ENCODE measurements at regions not wholly inside any gene's neighbourhood (a gene's known extent, or its start where the extent isn't known, plus 50 kb on each side); places are given as distances from the start of the nearest gene placed in this dataset.

DNA sequence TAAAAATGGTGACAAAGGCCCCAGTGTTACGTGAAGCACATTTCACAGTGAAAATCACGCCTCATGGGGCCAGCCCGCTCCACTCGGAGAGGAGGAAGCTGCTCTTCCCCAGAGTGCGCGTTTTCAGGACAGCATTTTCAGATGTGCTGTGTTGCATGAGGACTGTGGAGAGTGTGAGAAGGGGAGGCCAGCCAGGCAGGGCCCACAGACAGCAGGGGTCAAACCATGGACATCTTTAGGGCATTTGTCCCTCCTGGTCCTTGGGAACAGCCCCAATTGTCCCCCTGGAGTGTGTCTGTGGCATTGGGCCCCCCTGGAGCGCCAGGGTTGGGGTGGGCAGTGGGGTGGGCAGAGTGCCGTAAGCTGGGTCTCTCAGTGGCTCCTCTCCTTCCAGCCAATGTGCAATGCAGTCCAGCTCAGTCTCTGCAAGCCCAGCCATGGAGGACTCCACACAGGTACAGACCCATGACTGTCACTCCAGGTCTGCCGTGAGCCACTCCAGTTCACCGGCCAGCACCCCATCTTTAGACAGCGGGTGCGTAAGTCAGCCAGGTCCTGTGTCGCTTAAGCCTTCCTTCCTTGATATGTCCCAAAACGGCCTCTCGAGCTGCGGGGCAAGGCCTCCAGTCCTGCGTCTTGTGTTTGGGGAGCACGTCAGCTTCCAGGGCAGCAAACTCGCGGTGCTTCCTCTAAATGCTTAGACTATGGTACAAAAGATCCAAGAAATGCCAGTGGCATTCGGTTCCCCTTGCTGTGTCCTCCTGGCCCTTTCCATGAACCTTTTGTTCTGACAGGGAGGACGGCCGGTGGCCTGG lies 159.3 kb upstream of the AFDN start:
- no peak for TF ChIP-seq JUN (IDR thresholded peaks at IDR 0.05)
- TF ChIP-seq, protein P1, sequence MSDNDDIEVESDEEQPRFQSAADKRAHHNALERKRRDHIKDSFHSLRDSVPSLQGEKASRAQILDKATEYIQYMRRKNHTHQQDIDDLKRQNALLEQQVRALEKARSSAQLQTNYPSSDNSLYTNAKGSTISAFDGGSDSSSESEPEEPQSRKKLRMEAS (IDR thresholded peaks at IDR 0.05): no peak
- no peak for TF ChIP-seq HDAC2 (IDR thresholded peaks at IDR 0.05)
- TF ChIP-seq, protein P2, sequence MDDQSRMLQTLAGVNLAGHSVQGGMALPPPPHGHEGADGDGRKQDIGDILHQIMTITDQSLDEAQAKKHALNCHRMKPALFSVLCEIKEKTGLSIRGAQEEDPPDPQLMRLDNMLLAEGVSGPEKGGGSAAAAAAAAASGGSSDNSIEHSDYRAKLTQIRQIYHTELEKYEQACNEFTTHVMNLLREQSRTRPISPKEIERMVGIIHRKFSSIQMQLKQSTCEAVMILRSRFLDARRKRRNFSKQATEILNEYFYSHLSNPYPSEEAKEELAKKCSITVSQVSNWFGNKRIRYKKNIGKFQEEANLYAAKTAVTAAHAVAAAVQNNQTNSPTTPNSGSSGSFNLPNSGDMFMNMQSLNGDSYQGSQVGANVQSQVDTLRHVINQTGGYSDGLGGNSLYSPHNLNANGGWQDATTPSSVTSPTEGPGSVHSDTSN (IDR thresholded peaks at IDR 0.05): no peak
- TF ChIP-seq TP53 (CRISPR knock-in tag; IDR thresholded peaks at IDR 0.05): no peak
- TF ChIP-seq SREBF2 (IDR thresholded peaks at IDR 0.05): no peak
- no peak for TF ChIP-seq ZFP36 (IDR thresholded peaks at IDR 0.05; ENCODE audit: borderline replicate concordance, partially characterized antibody)
- TF ChIP-seq MAZ (IDR thresholded peaks at IDR 0.05; ENCODE audit: borderline replicate concordance, low read depth, low read length): no peak
- TF ChIP-seq, protein P3, sequence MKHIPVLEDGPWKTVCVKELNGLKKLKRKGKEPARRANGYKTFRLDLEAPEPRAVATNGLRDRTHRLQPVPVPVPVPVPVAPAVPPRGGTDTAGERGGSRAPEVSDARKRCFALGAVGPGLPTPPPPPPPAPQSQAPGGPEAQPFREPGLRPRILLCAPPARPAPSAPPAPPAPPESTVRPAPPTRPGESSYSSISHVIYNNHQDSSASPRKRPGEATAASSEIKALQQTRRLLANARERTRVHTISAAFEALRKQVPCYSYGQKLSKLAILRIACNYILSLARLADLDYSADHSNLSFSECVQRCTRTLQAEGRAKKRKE (CRISPR knock-in tag; IDR thresholded peaks at IDR 0.05; ENCODE audit: low read depth): no peak
- TF ChIP-seq, protein P4, sequence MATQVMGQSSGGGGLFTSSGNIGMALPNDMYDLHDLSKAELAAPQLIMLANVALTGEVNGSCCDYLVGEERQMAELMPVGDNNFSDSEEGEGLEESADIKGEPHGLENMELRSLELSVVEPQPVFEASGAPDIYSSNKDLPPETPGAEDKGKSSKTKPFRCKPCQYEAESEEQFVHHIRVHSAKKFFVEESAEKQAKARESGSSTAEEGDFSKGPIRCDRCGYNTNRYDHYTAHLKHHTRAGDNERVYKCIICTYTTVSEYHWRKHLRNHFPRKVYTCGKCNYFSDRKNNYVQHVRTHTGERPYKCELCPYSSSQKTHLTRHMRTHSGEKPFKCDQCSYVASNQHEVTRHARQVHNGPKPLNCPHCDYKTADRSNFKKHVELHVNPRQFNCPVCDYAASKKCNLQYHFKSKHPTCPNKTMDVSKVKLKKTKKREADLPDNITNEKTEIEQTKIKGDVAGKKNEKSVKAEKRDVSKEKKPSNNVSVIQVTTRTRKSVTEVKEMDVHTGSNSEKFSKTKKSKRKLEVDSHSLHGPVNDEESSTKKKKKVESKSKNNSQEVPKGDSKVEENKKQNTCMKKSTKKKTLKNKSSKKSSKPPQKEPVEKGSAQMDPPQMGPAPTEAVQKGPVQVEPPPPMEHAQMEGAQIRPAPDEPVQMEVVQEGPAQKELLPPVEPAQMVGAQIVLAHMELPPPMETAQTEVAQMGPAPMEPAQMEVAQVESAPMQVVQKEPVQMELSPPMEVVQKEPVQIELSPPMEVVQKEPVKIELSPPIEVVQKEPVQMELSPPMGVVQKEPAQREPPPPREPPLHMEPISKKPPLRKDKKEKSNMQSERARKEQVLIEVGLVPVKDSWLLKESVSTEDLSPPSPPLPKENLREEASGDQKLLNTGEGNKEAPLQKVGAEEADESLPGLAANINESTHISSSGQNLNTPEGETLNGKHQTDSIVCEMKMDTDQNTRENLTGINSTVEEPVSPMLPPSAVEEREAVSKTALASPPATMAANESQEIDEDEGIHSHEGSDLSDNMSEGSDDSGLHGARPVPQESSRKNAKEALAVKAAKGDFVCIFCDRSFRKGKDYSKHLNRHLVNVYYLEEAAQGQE (IDR thresholded peaks at IDR 0.05): no peak
- no peak for TF ChIP-seq KDM5A (IDR thresholded peaks at IDR 0.05)
- Histone ChIP-seq H3K27ac (no peak overlapping the region), H3K4me2 (no peak overlapping the region), H3K9me3 (no peaks in the 10 kb centered on the region), H3K4me1 (no peaks in the 10 kb centered on the region), H3K4me3 (no peak overlapping the region)
- ChIA-PET CTCF (no interaction called here), POLR2A (no interaction called here)
- DNase-seq (ENCODE audit: low read depth in 1 of 2, low spot score in 1 of 2): no peak
- ATAC-seq: no peak
- FAIRE-seq: no peak
- WGBS (ENCODE audit: missing lambda C conversion rate): 63% methylated on average over 12 of the region's 23 CpGs

DNA sequence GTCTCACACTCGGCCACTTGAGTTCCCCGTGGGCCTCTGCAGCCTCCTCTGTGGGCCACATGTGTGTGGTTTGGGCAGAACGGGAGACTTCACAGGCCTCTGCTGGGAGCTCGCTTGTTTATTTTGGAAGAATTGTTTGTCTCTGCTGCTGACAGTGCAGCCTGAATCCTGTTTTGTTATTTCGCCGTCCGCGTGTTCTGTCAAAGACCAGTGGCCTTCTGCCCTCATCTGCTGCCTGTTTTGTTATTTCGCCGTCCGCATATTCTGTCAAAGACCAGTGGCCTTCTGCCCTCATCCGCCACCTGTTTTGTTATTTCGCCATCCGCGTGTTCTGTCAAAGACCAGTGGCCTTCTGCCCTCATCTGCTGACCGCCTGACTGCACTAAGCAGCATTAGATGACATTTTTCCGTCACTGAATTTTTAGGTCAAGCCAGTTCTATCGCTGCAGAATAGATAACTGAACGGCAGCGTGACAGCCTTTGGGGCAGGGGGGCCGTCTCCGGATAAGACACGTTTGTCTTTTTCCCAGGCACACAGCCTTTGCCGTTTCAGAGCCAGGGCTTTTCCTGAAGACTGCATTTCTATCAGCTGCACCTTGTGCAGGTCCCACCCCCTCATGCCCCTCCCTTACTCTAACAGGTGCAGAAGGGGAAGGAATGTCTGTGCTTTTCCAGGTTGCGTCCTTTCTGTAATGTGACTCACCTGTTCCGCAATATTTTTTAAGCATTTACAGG lies 158.5 kb upstream of the AFDN start:
- FAIRE-seq (no peak), DNase-seq (ENCODE audit: low read depth in 1 of 2, low spot score in 1 of 2) (no peak), ATAC-seq (no peak)
- Histone ChIP-seq H3K4me2 (no peak overlapping the region), H3K9me3 (no peaks in the 10 kb centered on the region), H3K4me1 (no peaks in the 10 kb centered on the region), H3K4me3 (no peak overlapping the region), H3K27ac (no peak overlapping the region)
- WGBS (ENCODE audit: missing lambda C conversion rate): 69% methylated on average over 24 of the region's 26 CpGs
- ChIA-PET POLR2A (no interaction called here), CTCF (no interaction called here)
- TF ChIP-seq HOXB5 (CRISPR knock-in tag; IDR thresholded peaks at IDR 0.05) (no peak), FOSL2 (IDR thresholded peaks at IDR 0.05) (no peak), FOSL2 (CRISPR knock-in tag; IDR thresholded peaks at IDR 0.05) (no peak), KDM1A (IDR thresholded peaks at IDR 0.05; ENCODE audit: low read depth) (no peak), JUN (IDR thresholded peaks at IDR 0.05) (no peak), NPAS2 (CRISPR knock-in tag; IDR thresholded peaks at IDR 0.05; ENCODE audit: borderline replicate concordance) (no peak), CBX2 (IDR thresholded peaks at IDR 0.05; ENCODE audit: borderline replicate concordance, low read depth) (no peak), ZNF302 (CRISPR knock-in tag; IDR thresholded peaks at IDR 0.05) (no peak), POLR2AphosphoS2 (conservative IDR thresholded peaks at IDR 0.05; ENCODE audit: low read length) (no peak), HEYL (CRISPR knock-in tag; IDR thresholded peaks at IDR 0.05) (no peak), GATA3 (IDR thresholded peaks at IDR 0.05; ENCODE audit: borderline replicate concordance) (no peak), RNF2 (IDR thresholded peaks at IDR 0.05; ENCODE audit: borderline replicate concordance, low read depth) (no peak), JUNB (IDR thresholded peaks at IDR 0.05) (no peak), POLR2A (IDR thresholded peaks at IDR 0.05; ENCODE audit: low read length) (no peak)
- TF ChIP-seq, protein P5, sequence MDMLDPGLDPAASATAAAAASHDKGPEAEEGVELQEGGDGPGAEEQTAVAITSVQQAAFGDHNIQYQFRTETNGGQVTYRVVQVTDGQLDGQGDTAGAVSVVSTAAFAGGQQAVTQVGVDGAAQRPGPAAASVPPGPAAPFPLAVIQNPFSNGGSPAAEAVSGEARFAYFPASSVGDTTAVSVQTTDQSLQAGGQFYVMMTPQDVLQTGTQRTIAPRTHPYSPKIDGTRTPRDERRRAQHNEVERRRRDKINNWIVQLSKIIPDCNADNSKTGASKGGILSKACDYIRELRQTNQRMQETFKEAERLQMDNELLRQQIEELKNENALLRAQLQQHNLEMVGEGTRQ (IDR thresholded peaks at IDR 0.05): no peak
- TF ChIP-seq, protein P3 (CRISPR knock-in tag; IDR thresholded peaks at IDR 0.05; ENCODE audit: low read depth): no peak
- TF ChIP-seq, protein P2 (IDR thresholded peaks at IDR 0.05): no peak
